Panc1 (cell line): ENCODE measurements at regions not wholly inside any gene's neighbourhood (a gene's known extent, or its start where the extent isn't known, plus 50 kb on each side); places are given as distances from the start of the nearest gene placed in this dataset.

Experiments used
- ATAC-seq: fragments of 200-7000 bp; cut with Tn5 transposase; 2 replicates; pipeline ENCODE4 v1.9.1; 2020; ENCODE audit warnings: mild to moderate bottlenecking, moderate library complexity
- BruUV-seq: library from RNA; stranded (reverse); fragments of 400-500 nt; replicated peaks from 2 replicates; lab custom pipeline; 2021; lab: Mats Ljungman, UMichigan
- CTCF ChIA-PET: fragments of 300-600 bp; sonication (Branson Sonifier 250); formaldehyde crosslinking; loops from one replicate; lab custom pipeline; 2022; ENCODE audit warnings: antibody characterized with exemption; lab: Charles Lee
- POLR2A ChIA-PET: fragments of 300-600 bp; sonication (Branson Sonifier 250); formaldehyde crosslinking; loops from one replicate; lab custom pipeline; 2022; ENCODE audit warnings: antibody characterized with exemption; lab: Charles Lee
- DNase-seq: peaks from one replicate; pipeline ENCODE4 v3.0.0-alpha.2; 2010; ENCODE audit warnings: low read depth, low spot score
- H3K27ac ChIP-seq: 2 replicates; pipeline ENCODE4 v1.5.1; 2011; ENCODE audit warnings: mild to moderate bottlenecking, low read length, inconsistent platforms
- H3K27me3 ChIP-seq: fragments of 200-500 bp; sonication (Bioruptor generic); 2 replicates; pipeline ENCODE4 v1.6.0; 2014; ENCODE audit warnings: low read length, inconsistent platforms; ENCODE audit not compliant: control insufficient read depth, insufficient read depth
- H3K36me3 ChIP-seq: fragments of 200-500 bp; sonication (Bioruptor generic); 2 replicates; pipeline ENCODE4 v1.5.1; 2014; ENCODE audit warnings: inconsistent platforms, mild to moderate bottlenecking, low read length, moderate library complexity; ENCODE audit not compliant: control insufficient read depth, insufficient read depth
- H3K4me1 ChIP-seq: 2 replicates; pipeline ENCODE4 v1.5.1; 2011; ENCODE audit warnings: inconsistent platforms, mild to moderate bottlenecking, low read length, moderate library complexity; ENCODE audit not compliant: control insufficient read depth, insufficient read depth
- H3K4me3 ChIP-seq, 2 experiments: 2 replicates each; pipeline ENCODE4 v1.5.1; 2011 to 2012; ENCODE audit warnings: low read depth in 2 of 2, low read length in 2 of 2, mild to moderate bottlenecking in 2 of 2, inconsistent platforms in 1 of 2, moderate library complexity in 1 of 2
- H3K9me3 ChIP-seq: fragments of 200-500 bp; sonication (Bioruptor generic); 2 replicates; pipeline ENCODE4 v1.5.1; 2014; ENCODE audit warnings: low read depth, mild to moderate bottlenecking, inconsistent platforms, low read length, moderate library complexity; ENCODE audit not compliant: control insufficient read depth, insufficient read depth
- CTCF ChIP-seq: fragments of 450-650 bp; IDR thresholded peaks from 2 replicates; pipeline ENCODE4 v1.5.1; 2017; ENCODE audit warnings: mild to moderate bottlenecking
- POLR2AphosphoS5 ChIP-seq: IDR thresholded peaks from 2 replicates; pipeline ENCODE4 v1.6.1; 2012; ENCODE audit warnings: mild to moderate bottlenecking, low read depth, low read length, moderate library complexity
- REST ChIP-seq, 2 experiments: IDR thresholded peaks; 2 replicates each; pipeline ENCODE4 v1.6.1; 2011 to 2012; ENCODE audit warnings: low read depth in 2 of 2, control low read depth in 1 of 2, low read length in 1 of 2, mild to moderate bottlenecking in 1 of 2, moderate library complexity in 1 of 2; ENCODE audit not compliant: insufficient read depth in 1 of 2
- SIN3A ChIP-seq: IDR thresholded peaks from 2 replicates; pipeline ENCODE4 v1.6.1; 2012; ENCODE audit warnings: low read depth, mild to moderate bottlenecking, low read length, moderate library complexity, borderline replicate concordance; ENCODE audit not compliant: insufficient read depth
- TCF7L2 ChIP-seq: IDR thresholded peaks from 2 replicates; pipeline ENCODE4 v1.6.1; 2011; ENCODE audit warnings: mild to moderate bottlenecking, low read depth, low read length, inconsistent platforms
- in situ Hi-C: cut with HindIII; loops from 2 replicates; pipeline ENCODE4 v1.10.0; 2016; ENCODE audit warnings: low sequenced_read_pairs, low pct_unique_long_range_greater_than_20kb
- intact Hi-C: fragments of 100-400 bp; cut with micrococcal nuclease; formaldehyde crosslinking; loops from one replicate; pipeline ENCODE4 v1.10.0; 2022; ENCODE audit not compliant: unreplicated experiment

- no TSS peak for BruUV-seq
- DNase-seq (no peak), ATAC-seq (no peak)
- in situ Hi-C loops (no loop called here), intact Hi-C loops (no loop called here)
- Histone ChIP-seq H3K27me3 (no peaks in the 10 kb centered on the region), H3K27ac (no peak overlapping the region), H3K4me1 (no peaks in the 10 kb centered on the region), H3K36me3 (no peaks in the 10 kb centered on the region), H3K4me3 (no peak overlapping the region), H3K9me3 (no peaks in the 10 kb centered on the region)
- no peak for TF ChIP-seq POLR2AphosphoS5
- TF ChIP-seq REST (IDR thresholded peaks at IDR 0.05; ENCODE audit: insufficient read depth in 1 of 2, low read depth in 2 of 2, low read length in 1 of 2) = no peak
- no peak for TF ChIP-seq SIN3A
- no peak for TF ChIP-seq TCF7L2
- no peak for TF ChIP-seq CTCF
- ChIA-PET CTCF (interaction anchor here (0.6 kb wide), 1 partner anchor 254 kb away, joined by 4 read pairs; no protein-coding TSS in a partner anchor), POLR2A (no interaction called here)
Observed at GRCh38 chr2:74078466-74078865, 69.2 kb downstream of the BOLA3 start.

DNA sequence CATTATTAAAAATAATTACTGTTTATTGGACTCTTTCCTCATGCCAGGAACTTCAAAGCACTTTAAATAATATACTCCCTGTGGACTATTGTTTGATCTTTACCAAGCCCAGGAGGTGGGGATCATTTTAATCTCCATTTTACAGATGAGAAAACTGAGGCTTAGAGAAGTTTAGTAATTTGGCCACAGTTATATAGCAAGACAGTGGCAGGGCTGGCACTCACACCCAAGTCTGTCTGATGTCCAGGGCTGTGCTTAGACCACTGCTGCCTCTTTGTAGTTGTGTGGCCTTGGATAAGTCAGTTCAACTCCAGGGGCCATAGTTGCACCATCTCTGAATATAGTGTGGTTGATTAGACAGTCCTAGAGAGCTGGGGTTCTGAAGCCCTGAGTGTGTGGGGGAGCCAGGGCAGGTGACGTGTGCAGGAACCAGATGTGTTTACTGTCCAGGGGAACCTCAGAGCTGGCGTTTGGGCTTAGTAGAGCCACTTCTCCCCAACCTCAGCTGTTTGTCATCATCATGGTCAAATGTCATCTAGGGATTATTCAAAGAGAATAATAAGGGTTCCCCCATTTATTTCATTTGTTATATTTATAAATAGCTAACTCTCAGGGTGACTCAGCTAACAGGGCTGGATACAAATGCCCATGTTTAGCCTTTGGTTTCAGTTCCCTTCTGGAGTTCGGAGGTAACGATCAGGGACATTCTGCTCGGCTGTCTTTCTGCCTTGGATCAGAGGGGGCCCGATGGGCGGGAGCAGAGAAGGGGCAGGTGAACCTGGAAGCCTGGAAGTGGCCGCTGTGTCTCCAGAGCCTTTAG lies 68.0 kb downstream of the BOLA3 start:
- Histone ChIP-seq H3K4me3 (no peak overlapping the region), H3K27me3 (no peaks in the 10 kb centered on the region), H3K4me1 (no peaks in the 10 kb centered on the region), H3K36me3 (no peaks in the 10 kb centered on the region), H3K9me3 (no peaks in the 10 kb centered on the region), H3K27ac (no peak overlapping the region)
- ChIA-PET CTCF (no interaction called here), POLR2A (no interaction called here)
- BruUV-seq = no TSS peak
- in situ Hi-C loops (no loop called here), intact Hi-C loops (no loop called here)
- DNase-seq (no peak), ATAC-seq (no peak)
- no peak for TF ChIP-seq REST (IDR thresholded peaks at IDR 0.05; ENCODE audit: insufficient read depth in 1 of 2, low read depth in 2 of 2, low read length in 1 of 2)
- no peak for TF ChIP-seq SIN3A
- no peak for TF ChIP-seq TCF7L2
- TF ChIP-seq CTCF = no peak
- TF ChIP-seq POLR2AphosphoS5 = no peak
